SU-DHL-6 (cell line): ENCODE measurements at regions not wholly inside any gene's neighbourhood (a gene's known extent, or its start where the extent isn't known, plus 50 kb on each side); places are given as distances from the start of the nearest gene placed in this dataset.

Source experiments
- CTCF ChIP-seq: fragments of 200-600 bp; sonication (generic); IDR thresholded peaks from one replicate; pipeline ENCODE4 v1.5.1; 2017; ENCODE audit warnings: antibody characterized with exemption, mild to moderate bottlenecking, low read length, moderate library complexity; ENCODE audit not compliant: insufficient read depth, poor library complexity, severe bottlenecking
- EZH2phosphoT487 ChIP-seq: fragments of 200-600 bp; sonication (generic), shearing (Covaris generic); conservative IDR thresholded peaks from 2 replicates; pipeline ENCODE4 v1.6.1; 2018; ENCODE audit warnings: mild to moderate bottlenecking, antibody characterized with exemption, low read length, moderate library complexity, mixed read lengths

GRCh38 chr5:125149110-125149509 lies 402.7 kb upstream of the ZNF608 start:
- no peak for TF ChIP-seq CTCF
- no peak for TF ChIP-seq EZH2phosphoT487
